ENCODE measurements at regions not wholly inside any gene's neighbourhood (a gene's known extent, or its start where the extent isn't known, plus 50 kb on each side); places are given as distances from the start of the nearest gene placed in this dataset.

- H3K4me1 Mint-ChIP-seq (ENCODE audit: low read depth, unreplicated experiment) = no peaks in the 10 kb centered on the region
- CTCF ChIA-PET = no interaction called here
- H3K36me3 Mint-ChIP-seq (ENCODE audit: insufficient read depth, unreplicated experiment) = no peaks in the 10 kb centered on the region
- intact Hi-C loops (cut with micrococcal nuclease; ENCODE audit: unreplicated experiment) = no loop called here
- H3K27ac Mint-ChIP-seq (ENCODE audit: unreplicated experiment) = no peak overlapping the region
- DNase-seq = no peak
- no peak overlapping the region for H3K4me3 Mint-ChIP-seq (ENCODE audit: low read depth, unreplicated experiment)
- no peak for TF ChIP-seq CTCF (IDR thresholded peaks at IDR 0.05; ENCODE audit: unreplicated experiment)
- no peaks in the 10 kb centered on the region for H3K27me3 Mint-ChIP-seq (ENCODE audit: unreplicated experiment)
- BruUV-seq (replicated peaks) = no TSS peak
- no peaks in the 10 kb centered on the region for H3K9me3 Mint-ChIP-seq (ENCODE audit: low read depth, unreplicated experiment)
Observed at GRCh38 chr15:62877276-62877857, 165.2 kb upstream of the TPM1 start.

- Mint-ChIP-seq H3K4me1 (ENCODE audit: low read depth, unreplicated experiment) (no peaks in the 10 kb centered on the region), H3K36me3 (ENCODE audit: insufficient read depth, unreplicated experiment) (no peaks in the 10 kb centered on the region), H3K4me3 (ENCODE audit: low read depth, unreplicated experiment) (no peak overlapping the region), H3K9me3 (ENCODE audit: low read depth, unreplicated experiment) (peaks cover 2% of the 10 kb centered on the region), H3K27ac (ENCODE audit: unreplicated experiment) (no peak overlapping the region), H3K27me3 (ENCODE audit: unreplicated experiment) (no peaks in the 10 kb centered on the region)
- BruUV-seq (replicated peaks) = no TSS peak
- TF ChIP-seq CTCF (IDR thresholded peaks at IDR 0.05; ENCODE audit: unreplicated experiment) = no peak
- no peak for DNase-seq
- CTCF ChIA-PET = no interaction called here
- intact Hi-C loops (cut with micrococcal nuclease; ENCODE audit: unreplicated experiment) = no loop called here
Observed at GRCh38 chr15:62878070-62878469, 164.5 kb upstream of the TPM1 start.

- CTCF ChIA-PET = no interaction called here
- H3K4me1 Mint-ChIP-seq (ENCODE audit: low read depth, unreplicated experiment) = no peaks in the 10 kb centered on the region
- no peaks in the 10 kb centered on the region for H3K36me3 Mint-ChIP-seq (ENCODE audit: insufficient read depth, unreplicated experiment)
- H3K27me3 Mint-ChIP-seq (ENCODE audit: unreplicated experiment) = no peaks in the 10 kb centered on the region
- no TSS peak for BruUV-seq (replicated peaks)
- intact Hi-C loops (cut with micrococcal nuclease; ENCODE audit: unreplicated experiment) = no loop called here
- H3K27ac Mint-ChIP-seq (ENCODE audit: unreplicated experiment) = no peak overlapping the region
- no peak overlapping the region for H3K4me3 Mint-ChIP-seq (ENCODE audit: low read depth, unreplicated experiment)
- no peak for TF ChIP-seq CTCF (IDR thresholded peaks at IDR 0.05; ENCODE audit: unreplicated experiment)
- peaks cover 2% of the 10 kb centered on the region for H3K9me3 Mint-ChIP-seq (ENCODE audit: low read depth, unreplicated experiment)
- no peak for DNase-seq
Observed at GRCh38 chr15:62879770-62880169, 162.8 kb upstream of the TPM1 start.

GRCh38 chr15:62880278-62880677 is 162.3 kb upstream of the TPM1 start:
- TF ChIP-seq CTCF (IDR thresholded peaks at IDR 0.05; ENCODE audit: unreplicated experiment) = no peak
- intact Hi-C loops (cut with micrococcal nuclease; ENCODE audit: unreplicated experiment) = no loop called here
- H3K27ac Mint-ChIP-seq (ENCODE audit: unreplicated experiment) = no peak overlapping the region
- no peaks in the 10 kb centered on the region for H3K27me3 Mint-ChIP-seq (ENCODE audit: unreplicated experiment)
- no peaks in the 10 kb centered on the region for H3K36me3 Mint-ChIP-seq (ENCODE audit: insufficient read depth, unreplicated experiment)
- CTCF ChIA-PET = no interaction called here
- H3K4me1 Mint-ChIP-seq (ENCODE audit: low read depth, unreplicated experiment) = peaks cover 4% of the 10 kb centered on the region
- peaks cover 2% of the 10 kb centered on the region for H3K9me3 Mint-ChIP-seq (ENCODE audit: low read depth, unreplicated experiment)
- no TSS peak for BruUV-seq (replicated peaks)
- DNase-seq = no peak
- H3K4me3 Mint-ChIP-seq (ENCODE audit: low read depth, unreplicated experiment) = no peak overlapping the region

Measured in Calu3 (cell line).